HG02981 (cell line): ENCODE measurements at regions not wholly inside any gene's neighbourhood (a gene's known extent, or its start where the extent isn't known, plus 50 kb on each side); places are given as distances from the start of the nearest gene placed in this dataset.
"Not testable (repeated sequence)": the region's sequence is repeated elsewhere in the genome, so short reads cannot be mapped to it uniquely, and the experiment has no call there.

Source experiments
- ATAC-seq: cut with Tn5 transposase; IDR thresholded peaks from one replicate; pipeline ENCODE4 v1.9.1; 2021; ENCODE audit warnings: mild to moderate bottlenecking, moderate library complexity; ENCODE audit not compliant: unreplicated experiment

GRCh38 chr2:184297085-184297484, 301.2 kb upstream of the ZNF804A start:
- no peak for ATAC-seq

DNA sequence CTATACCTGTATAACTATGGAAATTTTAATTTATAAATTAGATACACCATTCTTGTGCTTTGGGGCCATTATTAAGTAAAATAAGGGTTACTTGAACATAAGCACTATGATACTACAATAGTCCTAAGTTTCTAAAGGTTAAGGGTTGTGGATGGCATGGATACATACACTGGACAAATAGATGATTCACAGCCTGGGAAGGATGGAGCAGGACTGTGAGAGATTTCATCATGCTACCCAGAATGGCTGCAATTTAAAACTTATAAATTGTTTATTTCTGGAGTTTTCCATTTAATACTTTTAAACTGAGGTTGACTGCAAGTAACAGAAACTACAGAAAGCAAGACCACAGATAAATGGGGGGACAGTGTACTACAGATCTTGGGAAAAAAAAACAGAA, 295.8 kb upstream of the ZNF804A start:
- no peak for ATAC-seq

DNA sequence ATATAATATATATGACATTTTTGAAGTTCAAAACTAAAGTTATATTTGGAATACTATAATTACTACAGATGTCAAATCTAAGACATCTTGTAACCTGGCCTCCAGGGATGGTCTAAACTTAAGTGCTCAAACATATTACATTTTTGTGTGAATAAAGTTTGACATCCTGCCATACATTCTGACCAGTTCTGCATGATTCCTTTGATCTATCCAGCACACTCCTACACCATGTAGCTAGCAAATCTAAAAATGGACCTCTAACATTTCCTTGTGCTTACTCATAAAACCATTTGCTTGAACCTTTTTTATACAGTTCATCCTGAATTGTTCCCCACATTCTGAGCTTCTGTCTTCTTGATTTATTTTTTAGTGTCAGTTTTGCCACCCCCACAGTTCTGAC, 294.3 kb upstream of the ZNF804A start:
- no peak for ATAC-seq

- ATAC-seq = no peak
Measured at GRCh38 chr2:184305105-184305504, 293.2 kb upstream of the ZNF804A start.

DNA sequence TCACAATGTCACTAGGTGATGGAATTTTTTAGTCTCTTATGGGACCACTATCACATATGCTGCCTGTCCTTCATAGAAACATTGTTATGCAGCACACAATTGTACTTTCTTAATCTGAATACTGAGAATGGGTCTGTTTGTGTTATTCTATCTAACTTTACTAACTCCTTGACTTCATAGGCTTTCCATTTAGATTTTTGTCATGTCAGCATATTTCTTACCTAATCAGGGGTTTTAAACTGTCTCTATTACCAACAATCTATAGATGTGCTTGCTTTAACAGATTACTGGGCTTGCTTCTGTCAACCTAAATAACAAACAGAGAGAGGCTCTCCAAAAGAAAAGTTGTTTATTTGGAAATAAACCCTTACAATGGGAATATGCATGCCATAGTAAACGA, 289.6 kb upstream of the ZNF804A start:
- no peak for ATAC-seq

DNA sequence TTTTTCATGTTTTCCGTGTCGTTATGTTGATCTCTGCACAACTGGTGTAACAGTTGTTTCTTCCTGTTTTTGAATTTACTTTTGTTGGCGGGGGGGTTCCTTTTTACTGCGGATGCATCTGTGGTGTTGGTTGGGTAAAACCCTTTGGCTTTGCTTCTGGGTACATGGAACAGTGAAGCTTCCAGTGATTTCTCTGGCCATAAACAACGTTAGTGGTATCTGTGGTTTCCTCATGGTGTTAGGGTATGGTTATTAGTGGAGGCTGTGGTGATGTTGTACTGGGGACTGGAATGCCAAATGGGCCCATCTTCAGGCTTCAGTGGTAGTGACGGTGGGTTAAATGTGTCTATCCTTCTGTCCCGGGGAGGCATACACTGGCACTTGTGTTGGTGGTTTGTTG, 285.4 kb upstream of the ZNF804A start:
- ATAC-seq = no peak

DNA sequence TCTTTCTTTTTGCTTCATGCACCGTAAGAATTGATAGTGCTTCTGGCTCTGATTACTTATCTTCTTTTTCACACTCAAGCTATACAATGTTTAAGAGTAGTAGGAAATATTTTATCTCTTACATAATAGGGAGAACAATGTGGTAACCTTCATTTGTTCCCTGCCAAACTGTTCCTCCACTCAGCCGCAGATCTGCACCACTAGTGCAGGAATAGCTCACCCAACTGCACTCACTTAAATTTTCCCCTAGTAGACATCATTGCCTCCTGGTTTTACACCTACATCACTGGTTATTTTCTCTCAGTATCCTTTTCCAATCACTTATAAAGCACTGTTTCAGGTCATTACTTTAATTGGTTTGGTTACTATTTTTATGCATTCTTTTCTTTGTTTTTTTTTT, 283.5 kb upstream of the ZNF804A start:
- no peak for ATAC-seq

DNA sequence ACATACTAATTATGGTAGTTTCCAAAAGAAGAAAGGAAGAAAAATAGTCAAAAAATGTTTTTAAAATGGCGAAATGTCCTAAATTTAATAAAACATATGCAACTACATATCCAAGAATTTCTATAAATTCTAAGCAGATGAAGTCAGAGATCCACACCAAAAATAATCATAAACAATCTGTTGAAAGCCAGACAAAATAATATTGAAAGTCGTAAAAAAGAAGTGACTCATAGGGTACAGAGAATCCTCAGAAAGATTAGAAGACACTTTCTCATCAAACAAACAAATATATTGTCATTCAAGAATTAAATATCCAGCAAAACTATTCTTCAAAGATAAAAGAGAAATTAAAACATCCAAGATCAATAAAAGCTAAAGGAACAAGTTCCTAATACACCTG, 281.4 kb upstream of the ZNF804A start:
- no peak for ATAC-seq

DNA sequence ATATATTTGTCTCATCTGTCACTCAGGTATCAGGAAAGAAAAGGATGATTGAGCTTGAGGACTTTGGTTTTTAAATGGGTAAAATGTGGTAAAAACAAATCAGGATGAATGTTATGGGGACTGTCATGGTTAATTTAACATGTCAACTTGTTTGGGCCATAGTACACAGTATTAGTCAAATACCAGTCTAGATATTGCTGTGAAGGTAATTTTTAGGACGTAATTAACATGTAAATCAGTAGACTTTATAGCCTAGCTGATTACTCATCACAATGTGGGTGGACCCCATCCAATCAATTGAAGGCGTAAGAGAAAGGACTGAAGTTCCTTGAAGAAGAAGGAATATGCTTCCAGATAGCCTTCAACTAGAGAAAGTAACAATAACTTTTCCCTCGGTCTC, 275.7 kb upstream of the ZNF804A start:
- ATAC-seq = no peak

- ATAC-seq = no peak
Measured at GRCh38 chr2:184326066-184326465, 272.3 kb upstream of the ZNF804A start.

- ATAC-seq = not testable (repeated sequence)
Measured at GRCh38 chr2:184327805-184328204, 270.5 kb upstream of the ZNF804A start.

DNA sequence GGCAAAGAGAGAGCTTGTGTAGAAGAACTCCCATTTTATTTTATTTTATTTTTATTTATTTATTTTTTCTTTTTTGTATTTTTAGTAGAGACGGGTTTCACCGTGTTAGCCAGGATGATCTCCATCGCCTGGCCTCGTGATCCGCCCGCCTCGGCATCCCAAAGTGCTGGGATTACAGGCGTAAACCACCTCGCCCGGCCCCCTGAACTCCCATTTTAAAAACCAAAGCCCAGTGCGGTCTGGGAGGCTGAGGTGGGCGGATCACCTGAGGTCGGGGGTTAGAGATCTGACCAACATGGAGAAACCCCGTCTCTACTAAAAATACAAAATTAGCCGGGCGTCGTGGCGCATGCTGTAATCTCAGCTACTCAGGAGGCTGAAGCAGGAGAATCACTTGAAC, 267.8 kb upstream of the ZNF804A start:
- ATAC-seq = not testable (repeated sequence)

DNA sequence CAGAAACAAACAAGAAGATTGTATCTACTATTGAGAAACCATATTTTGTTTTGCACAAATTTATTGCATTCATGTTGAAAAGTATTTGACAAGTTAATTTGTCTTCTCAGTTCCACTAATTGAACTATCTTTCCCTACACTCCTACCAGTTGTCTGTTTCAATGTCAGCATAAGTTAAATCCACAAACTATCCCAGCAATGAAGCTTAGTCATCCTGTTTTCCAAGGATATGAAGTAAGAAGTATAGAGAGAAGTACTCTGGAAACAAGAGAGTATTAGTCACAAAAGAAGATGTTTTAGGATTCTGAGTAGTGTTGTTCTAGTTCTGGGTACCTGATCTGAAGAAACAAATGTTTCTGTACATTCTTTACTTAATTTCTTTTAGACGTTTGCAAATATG, 261.6 kb upstream of the ZNF804A start:
- no peak for ATAC-seq

DNA sequence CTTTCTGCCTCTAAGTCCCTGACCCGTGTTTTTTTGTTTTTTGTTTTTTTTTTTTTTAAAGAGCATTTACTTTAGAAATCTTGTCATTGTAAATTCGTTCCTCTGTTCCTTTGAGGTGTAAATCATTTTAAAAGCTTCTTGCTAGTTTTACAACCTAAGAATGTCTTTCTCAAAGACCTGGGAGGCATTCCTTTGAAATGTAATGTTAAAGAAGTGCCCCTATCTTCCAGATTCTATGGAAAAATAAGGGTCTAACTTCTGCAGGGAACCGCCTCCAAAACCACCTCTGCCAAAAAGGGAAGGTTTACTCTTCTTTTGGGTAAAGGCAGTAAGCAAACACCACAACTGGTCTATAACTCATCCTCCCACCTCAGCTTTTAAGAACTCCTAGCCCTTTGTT, 259.6 kb upstream of the ZNF804A start:
- no peak for ATAC-seq

- no peak for ATAC-seq
Measured at GRCh38 chr2:184339966-184340365, 258.4 kb upstream of the ZNF804A start.

GRCh38 chr2:184346338-184346862, 251.9 kb upstream of the ZNF804A start:
- no peak for ATAC-seq

- ATAC-seq = no peak
Measured at GRCh38 chr2:184351126-184351525, 247.2 kb upstream of the ZNF804A start.

GRCh38 chr2:184357033-184357432, 241.3 kb upstream of the ZNF804A start:
- no peak for ATAC-seq

GRCh38 chr2:184359379-184359778, 238.9 kb upstream of the ZNF804A start:
- ATAC-seq = no peak

GRCh38 chr2:184363213-184363612, 235.1 kb upstream of the ZNF804A start:
- no peak for ATAC-seq

DNA sequence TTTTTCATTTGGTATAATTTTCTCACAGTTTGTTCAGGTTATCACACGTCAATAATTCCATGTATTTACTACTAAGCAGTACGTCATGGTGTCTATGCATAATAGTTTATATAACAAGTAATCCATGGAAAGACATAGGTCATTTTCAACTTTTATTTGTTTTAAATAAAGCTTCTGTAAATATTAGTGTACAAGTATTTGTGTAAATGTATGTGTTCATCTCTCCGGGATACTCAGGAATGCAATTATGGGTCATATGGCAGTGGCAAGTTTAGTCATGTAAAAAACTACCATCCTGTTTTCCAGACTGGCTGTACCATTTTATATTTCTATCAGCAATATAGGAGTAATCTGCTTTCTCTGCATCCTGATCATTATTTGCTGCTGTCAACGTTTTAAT, 231.1 kb upstream of the ZNF804A start:
- ATAC-seq = no peak

DNA sequence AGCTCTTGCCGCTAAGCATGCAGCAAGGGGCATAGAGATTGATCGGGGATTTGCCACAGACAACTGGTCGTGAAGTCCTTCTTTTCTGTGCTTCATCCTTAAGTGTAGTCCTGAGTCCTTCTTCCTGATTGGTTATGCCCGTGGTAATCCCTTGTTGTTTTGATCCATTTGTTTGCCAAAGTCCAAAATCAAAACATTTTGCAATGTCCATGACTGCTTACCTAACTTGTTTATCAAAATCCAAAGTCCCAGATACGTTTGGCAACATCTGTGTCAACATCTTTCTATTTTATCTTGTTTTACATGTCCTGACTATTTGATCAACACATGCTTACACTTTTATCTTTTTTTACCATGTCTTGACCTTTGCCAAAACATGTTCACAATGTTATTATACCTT, 229.0 kb upstream of the ZNF804A start:
- ATAC-seq = no peak

- ATAC-seq = no peak
Measured at GRCh38 chr2:184370954-184371353, 227.4 kb upstream of the ZNF804A start.

- no peak for ATAC-seq
Measured at GRCh38 chr2:184371641-184372040, 226.7 kb upstream of the ZNF804A start.
